GM10266 (cell line): ENCODE measurements at regions not wholly inside any gene's neighbourhood (a gene's known extent, or its start where the extent isn't known, plus 50 kb on each side); places are given as distances from the start of the nearest gene placed in this dataset.

Source experiments
- DNase-seq: peaks from one replicate; pipeline ENCODE4 v3.0.0; 2012; ENCODE audit errors: extremely low spot score
- TF ChIP-seq, protein P1 (sequence below): IDR thresholded peaks from 2 replicates; pipeline ENCODE4 v1.5.1; 2012; ENCODE audit warnings: mild to moderate bottlenecking, low read depth; ENCODE audit not compliant: control insufficient read depth, insufficient read depth; ENCODE audit errors: missing control alignments

DNA sequence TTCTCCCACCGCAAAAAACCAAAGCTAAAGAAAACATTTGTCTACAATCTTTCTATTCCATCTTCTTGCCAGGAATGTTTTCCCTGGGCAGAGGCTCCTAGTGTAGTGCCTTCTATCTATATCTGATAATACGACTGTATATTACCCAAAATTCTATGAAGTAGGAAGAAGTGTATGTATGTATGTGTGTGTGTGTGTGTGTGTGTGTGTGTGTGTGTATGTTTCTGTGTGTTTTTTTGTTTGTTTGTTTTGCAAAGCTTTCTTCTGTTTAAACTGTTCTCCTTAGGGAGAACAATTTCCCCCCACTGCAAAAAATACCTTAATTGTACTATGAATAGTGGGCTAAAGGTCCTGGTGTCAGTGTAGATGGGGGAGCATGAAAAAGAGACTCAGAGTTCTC, 312.6 kb upstream of the CITED2 start:
- TF ChIP-seq, protein P1, sequence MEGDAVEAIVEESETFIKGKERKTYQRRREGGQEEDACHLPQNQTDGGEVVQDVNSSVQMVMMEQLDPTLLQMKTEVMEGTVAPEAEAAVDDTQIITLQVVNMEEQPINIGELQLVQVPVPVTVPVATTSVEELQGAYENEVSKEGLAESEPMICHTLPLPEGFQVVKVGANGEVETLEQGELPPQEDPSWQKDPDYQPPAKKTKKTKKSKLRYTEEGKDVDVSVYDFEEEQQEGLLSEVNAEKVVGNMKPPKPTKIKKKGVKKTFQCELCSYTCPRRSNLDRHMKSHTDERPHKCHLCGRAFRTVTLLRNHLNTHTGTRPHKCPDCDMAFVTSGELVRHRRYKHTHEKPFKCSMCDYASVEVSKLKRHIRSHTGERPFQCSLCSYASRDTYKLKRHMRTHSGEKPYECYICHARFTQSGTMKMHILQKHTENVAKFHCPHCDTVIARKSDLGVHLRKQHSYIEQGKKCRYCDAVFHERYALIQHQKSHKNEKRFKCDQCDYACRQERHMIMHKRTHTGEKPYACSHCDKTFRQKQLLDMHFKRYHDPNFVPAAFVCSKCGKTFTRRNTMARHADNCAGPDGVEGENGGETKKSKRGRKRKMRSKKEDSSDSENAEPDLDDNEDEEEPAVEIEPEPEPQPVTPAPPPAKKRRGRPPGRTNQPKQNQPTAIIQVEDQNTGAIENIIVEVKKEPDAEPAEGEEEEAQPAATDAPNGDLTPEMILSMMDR: no peak
- DNase-seq: no peak

DNA sequence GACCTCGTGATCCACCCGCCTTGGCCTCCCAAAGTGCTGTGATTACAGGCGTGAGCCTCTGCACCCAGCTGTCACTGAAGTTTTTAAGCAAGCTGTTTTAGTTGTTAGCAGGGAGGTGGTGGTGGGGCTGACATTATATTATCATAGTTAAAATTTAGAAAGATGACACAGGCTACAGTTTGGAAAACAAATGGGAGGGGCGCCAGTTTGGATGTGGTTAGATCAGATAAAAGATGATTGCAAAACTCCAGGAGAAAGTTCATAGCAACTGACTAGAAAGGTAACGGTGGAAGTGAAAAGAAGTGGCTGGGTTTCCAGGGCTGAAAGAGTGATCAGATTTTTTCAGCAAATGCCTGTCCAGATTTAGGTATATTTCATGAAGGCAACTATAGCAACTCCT, 311.9 kb upstream of the CITED2 start:
- no peak for DNase-seq
- TF ChIP-seq, protein P1: no peak

DNA sequence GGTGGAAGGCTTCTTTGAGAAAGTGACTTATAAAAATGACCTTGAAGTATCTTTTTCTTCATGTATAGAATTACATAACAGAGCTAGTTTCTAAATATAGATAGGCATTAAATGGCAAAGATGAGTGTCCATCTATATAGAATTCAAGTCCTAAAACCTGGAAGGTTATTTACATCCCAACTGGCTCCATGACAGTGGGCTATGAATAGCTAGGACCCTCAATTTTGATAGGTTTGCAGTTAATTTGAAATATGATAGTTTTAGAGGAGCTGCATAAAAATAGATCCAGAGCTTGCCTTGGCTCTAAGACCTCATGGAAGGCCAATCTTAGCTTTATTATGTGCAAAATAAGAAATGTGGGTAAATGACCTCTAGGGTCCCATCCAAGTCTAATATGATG, 310.6 kb upstream of the CITED2 start:
- TF ChIP-seq, protein P1: no peak
- DNase-seq: no peak

DNA sequence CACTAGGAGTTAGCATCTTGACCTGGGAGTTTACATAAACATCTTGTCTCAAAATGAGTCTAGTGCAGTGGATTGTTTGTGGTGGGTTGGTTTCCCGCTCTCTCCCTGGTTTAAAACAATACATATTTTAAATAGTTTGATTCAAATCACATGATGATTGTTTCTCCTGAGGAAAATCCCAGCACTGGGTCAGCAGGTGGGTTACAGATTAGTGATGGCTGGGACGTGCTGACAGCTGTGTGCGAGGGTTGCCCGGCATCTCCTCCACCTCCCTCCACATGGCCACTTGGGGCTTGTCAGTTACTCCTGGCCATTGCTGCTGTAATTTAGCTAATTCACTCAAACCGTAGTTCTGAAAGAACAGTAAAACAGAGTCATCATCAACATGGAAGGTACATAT, 306.4 kb upstream of the CITED2 start:
- TF ChIP-seq, protein P1: no peak
- DNase-seq: no peak

DNA sequence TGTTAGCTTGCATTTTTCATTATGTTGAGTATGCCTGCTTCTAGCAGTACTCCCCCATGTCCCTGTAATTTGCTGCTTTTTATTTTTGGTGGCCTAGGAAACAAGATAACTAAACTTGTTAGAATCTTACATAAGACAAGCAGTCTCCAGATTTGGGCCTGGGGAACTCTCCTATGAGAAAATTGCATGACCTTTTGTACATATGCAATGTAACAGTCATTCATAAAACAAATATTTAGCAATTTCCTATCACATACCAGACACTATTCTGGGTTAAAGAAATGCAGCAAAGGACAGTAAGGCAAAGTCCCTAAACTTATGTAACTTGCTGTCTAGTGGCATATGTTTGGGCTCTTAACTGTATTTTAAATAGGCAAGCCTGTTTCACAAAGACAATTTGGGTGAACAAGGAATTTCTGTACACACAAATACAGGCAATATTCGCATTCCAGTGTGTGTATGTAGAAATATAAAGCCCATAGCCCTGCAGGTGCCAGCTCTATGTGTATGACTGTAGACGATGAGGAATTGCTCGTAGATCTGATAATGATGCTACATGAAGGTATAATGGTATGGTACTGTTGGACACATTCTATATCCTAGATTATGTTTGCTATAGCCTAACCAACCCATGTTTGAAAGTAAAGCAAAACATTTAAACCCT, 305.2 kb upstream of the CITED2 start:
- no peak for DNase-seq
- TF ChIP-seq, protein P1: no peak

DNA sequence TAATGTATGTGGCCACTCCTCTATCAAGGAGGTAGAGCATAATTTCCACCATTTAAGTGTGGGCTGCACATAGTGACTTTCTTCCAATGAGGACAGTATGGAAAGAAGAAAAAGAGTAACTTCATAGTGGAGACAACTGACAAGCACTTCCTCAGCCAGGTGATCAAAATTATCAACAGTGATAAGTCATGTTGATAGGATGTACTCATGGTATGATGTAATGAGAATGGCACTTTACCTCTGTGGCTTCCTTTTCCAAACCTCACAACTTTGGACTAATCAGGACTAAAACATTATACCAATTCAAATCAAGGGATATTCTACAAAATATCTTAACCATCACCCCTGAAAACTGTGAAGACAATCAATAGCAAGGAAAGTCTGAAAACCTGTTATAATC, 302.3 kb upstream of the CITED2 start:
- TF ChIP-seq, protein P1: no peak
- DNase-seq: no peak

DNA sequence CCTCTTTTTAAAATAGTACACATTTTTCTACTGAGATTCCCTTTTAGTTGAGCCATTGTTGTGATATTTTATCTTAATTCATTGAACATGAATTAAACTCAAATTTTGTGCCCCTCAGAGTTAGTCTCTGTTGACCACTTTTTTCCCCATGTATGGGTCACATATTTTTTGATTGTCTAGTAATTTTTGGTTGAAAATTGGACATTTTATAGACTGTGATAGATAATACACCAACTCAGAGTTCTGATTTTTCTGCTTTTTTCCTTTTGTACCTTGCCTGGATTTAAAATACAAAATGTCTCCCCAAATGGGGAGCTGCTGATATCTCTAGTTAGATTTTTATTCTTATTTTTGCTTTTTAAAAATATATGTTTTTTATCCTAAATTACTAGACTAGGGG, 291.8 kb upstream of the CITED2 start:
- DNase-seq: no peak
- TF ChIP-seq, protein P1: no peak
